ENCODE measurements at regions not wholly inside any gene's neighbourhood (a gene's known extent, or its start where the extent isn't known, plus 50 kb on each side); places are given as distances from the start of the nearest gene placed in this dataset.
"Not testable (repeated sequence)": the region's sequence is repeated elsewhere in the genome, so short reads cannot be mapped to it uniquely, and the experiment has no call there.

DNA sequence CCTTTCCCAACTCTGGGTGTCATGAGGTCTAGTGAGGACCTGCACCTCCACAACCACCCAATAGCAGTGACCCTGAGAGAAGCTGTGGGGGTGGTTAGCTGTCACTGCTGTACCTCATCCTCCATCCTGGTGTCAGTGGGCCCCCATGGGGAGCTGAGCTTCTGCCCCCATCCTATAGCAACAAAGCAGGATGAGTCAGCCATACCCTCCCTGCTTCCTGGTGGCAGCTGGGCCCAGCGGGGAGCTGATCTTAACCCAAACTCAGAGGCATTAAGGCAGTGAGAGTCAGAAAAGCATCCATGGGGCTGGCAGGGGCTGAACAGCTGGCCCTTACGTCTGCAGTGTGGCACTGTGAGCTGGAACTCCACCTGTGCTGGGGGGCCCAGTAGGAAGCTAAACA is 247.8 kb upstream of the HDAC4 start:
- DNase-seq, result no peak

DNA sequence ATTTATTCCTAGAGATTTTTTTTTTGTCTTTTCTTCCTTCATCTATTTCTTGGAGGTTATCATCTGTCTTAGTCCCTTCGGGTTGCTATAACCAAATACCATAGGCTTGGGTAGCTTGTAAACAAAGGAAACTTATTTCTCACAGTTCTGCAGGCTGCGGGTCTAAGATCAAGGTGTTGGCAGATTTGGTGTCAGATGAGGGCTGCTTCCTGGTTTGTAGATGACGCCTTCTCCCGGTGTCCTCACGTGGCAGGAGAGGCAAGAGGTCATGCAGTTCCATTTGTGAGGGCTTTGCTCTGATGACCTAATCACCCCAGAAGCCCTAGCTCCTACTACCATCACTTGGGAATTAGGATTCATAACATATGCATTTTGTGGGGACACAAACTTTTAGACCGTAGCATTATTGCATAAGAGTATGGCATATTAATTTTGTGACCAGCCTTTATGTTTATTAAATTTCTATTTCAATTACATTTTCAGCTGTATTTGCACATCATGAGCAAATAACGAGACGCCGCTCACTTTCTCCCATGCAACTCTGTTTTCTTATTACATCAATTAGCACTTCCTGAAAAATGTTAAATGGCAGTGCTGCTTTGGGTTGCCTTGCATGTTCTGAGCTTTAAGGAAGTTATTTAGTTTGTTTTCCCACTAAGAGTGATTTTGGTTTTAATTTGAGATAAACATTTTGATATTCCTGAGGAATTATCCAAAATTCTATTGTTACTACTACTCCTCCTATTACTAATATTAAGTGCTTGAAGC is 246.4 kb upstream of the HDAC4 start:
- no peak for DNase-seq

DNA sequence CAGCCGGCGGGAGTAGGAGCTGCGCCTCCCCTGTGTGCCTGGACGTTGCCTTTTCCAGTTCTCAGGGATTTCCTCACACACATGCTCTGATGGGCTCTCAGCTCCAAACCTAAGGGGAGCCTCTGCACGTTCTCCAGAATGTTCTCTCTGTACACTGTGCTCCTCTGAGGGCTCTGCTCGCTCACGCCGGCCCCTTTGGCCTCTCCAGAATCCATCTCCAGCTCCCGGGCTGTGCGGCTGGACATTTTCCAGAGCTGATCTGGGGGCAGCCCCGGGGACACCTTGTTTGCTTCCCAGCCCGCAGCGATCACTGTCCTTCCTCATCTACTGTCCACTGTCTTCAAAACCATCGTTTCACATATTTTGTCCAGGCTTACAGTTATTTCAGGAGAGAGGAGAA is 245.4 kb upstream of the HDAC4 start:
- no peak for DNase-seq

DNA sequence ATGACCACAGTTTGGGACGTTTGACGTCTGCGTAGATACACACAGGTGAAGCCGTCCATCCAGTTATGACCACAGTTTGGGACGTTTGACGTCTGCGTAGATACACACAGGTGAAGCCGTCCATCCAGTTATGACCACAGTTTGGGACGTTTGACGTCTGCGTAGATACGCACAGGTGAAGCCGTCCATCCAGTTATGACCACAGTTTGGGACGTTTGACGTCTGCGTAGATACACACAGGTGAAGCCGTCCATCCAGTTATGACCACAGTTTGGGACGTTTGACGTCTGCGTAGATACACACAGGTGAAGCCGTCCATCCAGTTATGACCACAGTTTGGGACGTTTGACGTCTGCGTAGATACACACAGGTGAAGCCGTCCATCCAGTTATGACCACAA is 243.8 kb upstream of the HDAC4 start:
- not testable (repeated sequence) for DNase-seq

DNA sequence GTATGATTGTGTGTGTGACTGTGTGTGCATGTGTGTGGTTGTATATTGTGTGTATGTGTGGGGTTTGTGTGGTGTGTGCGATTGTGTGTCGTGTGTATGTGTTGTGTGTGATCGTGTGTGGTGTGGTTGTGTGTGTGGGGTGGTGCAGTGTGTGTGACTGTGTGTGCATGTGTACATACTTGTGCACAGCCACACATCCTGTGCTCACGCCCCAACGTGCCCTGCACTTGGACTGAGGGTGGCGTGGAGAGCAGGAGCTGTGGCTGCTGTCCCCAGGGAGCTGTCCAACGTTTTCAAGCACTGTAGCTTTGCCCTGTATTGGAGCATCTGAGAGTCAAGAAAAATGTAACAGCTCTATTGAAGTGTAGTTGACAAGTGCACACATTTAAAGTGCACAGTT is 243.2 kb upstream of the HDAC4 start:
- no peak for DNase-seq

DNA sequence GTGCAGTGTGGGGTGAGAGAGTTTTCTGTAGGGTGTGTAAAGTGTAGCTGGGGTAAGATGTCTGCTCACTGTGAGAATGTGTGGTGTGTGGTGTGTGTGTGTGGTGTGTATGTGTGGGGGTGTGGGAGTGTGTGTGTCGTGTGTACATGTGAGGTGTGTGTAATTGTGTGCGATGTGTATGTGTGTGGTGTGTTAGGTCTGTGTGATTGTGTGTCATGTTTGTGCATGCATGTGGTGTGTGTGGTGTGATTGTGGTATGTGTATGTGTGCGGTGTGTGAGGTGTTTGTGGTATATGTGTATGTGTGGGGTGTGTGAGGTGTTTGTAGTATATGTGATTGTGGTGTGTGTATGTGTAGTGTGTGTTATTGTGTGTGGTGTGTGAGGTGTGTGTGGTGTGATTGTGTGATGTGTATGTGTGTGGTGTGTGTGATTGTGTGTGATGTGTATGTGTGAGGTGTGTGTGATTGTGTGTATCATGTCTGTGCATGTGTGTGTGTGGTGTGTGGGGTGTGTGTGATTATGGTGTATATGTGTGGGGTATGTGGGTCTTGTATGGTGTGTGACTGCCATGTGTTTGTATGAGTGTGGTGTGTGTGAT is 241.7 kb upstream of the HDAC4 start:
- DNase-seq, result no peak

DNA sequence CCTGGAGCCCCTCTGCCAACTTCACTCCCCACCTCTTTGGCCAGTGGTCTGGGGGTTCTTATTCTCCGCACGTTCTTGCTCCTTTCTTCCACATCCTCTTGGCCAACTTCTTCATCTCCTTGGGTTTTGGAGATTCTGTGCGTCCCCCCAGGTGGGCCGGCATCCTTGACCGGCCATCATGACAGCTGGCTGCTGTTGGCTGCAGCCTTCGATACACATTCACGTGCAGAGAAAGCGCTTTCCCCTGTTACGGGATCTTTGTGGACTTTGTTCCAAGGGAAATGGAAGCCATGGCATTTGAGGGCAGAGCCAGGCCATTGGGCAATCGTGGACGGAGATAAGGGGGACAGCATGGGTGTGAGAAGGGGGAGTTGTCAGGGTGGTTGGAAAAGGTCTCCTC is 241.1 kb upstream of the HDAC4 start:
- not testable (repeated sequence) for DNase-seq

DNA sequence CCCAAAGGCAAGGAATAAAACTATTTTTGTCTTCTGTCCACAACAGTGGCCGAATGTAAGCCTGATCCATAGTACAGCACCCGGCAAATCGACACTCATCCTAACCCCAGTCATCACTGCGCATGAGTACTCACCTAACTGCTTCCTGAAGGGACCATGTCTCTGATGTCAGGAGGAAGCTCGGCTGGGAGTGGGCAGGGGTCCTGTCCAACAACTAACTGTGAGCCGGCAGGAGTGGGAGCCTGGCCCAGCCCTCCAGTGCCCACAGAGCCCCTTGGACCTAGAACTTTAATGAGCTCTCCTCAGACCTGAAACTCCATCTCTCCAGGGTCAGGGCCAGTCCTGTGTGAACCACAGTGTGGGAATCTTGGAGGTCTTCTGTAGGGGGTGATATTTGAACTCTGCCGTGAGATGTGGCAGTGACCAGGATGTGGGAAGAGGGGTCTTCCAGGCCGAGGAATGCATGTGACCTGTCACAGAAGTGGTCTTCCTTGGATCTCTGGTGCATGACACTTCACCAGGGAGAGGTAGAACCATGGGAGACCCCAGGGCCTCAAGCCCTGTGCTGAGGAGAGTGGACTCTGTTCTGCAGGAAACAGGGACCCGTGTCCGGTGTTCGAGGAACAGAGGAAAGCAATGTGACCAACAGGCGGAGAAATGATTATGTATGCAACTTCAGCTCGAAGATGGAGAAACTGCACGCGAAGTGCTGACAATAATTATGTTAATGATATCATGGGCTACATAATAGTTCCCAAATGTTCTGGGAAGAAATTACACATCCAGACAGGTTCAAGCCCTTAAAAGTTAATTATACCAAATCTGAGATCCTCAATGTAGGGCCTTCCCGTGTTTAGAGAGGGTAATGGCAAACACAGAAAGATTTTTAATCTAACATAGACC is 240.1 kb upstream of the HDAC4 start:
- no peak for DNase-seq

DNA sequence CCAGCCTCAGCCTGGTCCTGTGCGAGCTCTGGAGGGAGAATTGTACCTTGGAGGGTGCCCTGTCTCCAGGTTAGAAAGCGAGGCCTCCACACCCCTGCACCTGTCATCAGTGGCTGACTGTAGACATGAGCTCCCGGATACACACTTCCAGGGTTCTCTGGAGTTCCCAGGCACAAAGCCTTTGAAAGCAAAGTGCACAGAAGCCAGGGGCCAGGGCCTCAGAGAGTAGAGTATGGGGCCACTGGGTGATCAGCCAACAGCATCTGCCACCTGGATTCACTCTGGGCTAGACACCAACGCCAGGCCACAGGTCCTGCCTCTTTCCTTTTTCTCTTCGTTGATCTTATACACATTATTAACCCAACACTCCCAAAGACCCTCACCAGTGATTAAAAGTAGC is 239.4 kb upstream of the HDAC4 start:
- no peak for DNase-seq

DNA sequence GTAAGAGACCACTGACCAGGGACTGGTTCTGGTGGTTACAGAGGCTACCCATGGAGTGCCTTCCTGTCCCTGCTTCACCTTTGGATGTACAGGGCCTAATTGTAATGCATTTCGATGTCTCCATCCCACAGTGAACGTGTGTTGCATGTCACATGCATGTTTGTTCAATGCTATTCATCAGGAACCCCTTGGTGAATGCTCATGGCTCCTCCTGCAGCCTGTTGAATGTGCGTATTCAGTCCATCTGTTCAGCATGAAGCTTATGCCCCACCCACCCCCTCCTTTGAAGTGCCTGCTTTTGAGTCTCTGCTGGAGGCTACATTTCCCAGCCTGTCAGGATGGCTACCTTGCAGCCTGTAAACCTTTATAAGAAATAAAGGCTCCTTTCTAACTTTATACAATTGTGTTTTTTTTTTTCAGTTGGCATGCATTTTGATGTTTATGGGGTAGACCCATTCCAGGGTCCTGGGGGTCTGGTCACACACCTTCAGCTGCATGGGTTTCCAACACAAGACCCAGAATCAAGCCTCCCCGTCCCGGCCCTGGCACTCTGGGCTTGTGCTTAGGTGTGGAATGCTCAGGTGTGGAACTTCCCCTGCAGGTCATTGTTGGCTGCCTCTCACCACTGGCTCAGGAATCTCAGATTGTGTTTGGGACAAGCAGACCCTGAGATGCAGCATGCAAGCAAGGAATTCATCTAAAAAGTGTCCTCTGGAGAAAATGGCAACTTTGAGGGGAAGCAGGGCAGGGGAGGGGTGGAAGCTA is 238.8 kb upstream of the HDAC4 start:
- no peak for DNase-seq

DNA sequence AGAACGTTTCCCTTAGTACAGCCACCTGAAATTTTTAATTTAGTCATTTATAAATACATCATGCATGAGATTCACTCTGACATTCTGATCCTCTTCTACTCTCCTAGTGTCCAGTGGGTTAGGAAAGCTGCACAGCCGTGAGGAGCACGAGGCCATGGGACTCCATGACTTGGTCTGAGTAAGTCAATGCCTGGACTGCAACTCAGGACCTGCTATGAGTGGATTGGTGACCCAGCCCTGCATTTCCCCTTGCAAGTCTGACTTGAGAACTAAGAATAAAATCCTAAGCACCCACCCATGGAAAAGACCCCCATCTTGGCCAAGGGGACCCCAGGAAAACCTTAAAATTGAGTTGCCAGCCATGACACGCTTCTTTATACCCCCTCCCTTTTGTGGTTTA is 237.6 kb upstream of the HDAC4 start:
- no peak for DNase-seq

DNA sequence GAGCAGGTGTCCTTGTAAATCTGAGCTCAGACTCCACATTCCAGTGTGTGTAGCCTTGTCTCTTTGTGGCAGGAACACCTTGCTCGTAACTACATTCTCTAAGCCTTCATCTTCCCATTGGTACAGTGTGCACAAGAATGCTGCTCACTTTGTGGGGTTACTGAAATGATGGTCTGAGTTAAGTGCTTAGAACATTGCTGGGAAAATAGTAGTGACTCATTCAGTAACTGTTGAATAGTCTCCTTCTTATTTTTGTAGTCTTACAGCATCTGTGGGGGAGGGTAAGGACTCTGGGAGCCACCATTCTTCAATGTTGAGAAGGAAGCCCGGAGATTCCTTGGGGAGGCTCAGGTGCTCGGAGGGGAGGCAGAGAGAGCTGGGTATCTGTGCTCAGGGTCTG is 236.0 kb upstream of the HDAC4 start:
- no peak for DNase-seq

DNA sequence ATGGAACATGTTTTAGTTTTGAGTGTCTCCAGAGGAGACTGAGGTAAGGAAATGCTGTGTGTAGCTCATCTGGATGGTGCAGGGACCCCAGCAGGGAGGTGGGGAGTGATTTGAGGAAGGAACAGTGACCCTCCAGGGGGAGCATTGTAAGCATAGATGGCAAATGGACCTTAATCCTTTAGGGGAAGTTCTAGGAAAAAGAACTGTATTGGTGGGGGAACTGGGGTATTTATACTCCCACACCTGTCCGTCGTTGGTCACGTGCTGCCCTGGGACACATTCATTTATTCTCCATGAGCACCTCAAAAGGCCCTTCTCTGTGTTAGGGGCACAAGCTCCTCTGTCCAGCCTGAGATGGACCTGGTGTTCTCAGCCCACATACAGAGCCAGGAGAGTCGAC is 233.9 kb upstream of the HDAC4 start:
- DNase-seq, result no peak

DNA sequence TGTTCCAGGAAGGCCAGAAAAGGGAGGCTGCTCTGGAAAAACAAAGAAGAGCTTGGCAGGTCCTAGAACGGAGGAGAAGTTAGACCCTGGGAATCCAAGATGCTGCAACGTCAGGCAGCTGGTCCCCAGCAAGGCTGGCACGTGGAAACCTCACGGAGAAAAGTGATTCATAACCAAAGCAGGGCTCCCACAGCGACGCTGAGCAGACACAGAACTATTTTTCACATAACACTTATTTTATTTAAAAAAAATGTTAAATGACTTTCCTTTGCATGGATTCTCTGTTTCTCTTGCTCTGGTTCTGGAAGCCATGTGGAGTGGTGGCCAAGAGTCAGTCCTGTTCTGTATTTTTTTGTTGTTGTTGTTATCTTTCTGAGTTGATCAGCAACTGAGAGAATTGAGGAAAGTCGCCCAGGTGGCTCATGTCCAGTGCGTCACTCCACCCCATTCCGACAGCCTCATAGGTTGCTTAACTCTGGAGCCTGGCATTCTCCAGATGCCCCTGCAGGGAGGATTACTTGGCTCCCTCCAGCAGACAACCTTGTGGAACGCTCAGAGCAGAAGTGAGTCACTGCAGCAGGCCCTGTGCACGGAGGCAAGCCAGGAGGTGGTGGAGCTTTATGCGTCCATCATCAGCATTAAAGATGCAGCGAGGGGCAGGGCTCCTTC is 229.9 kb upstream of the HDAC4 start:
- no peak for DNase-seq

DNA sequence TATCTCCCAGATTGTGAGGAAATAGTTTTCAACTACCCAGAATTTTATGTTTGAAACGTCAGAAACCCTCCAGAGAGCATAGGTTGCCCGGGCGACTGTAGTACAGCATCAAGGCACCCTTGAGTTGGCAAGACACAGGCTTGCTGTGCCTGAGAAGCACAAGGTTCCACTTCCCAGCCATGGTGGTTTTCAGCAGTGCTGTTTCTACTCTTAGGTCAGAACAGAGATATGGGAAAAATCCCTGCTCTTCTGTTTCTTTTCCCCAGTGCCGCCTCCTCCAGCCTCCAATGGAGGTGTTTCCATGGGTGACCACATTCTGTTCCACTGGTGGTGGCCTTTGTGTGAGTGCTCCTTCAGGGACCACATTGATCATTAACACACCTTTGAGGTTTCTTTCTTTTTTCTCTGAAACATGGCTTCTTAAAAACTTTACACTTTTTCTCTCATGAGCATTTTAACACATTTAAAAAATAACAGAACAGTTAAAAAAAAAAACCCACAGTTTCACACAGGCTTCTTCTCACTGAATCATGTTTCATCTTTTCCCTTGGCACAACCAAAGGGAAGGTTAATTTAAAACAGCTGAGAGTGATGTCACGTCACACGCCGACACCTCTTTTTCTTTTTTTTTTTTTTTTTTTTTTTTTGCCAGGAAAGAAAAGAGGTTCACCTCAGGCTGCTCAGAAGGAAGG is 229.3 kb upstream of the HDAC4 start:
- DNase-seq, result no peak

DNA sequence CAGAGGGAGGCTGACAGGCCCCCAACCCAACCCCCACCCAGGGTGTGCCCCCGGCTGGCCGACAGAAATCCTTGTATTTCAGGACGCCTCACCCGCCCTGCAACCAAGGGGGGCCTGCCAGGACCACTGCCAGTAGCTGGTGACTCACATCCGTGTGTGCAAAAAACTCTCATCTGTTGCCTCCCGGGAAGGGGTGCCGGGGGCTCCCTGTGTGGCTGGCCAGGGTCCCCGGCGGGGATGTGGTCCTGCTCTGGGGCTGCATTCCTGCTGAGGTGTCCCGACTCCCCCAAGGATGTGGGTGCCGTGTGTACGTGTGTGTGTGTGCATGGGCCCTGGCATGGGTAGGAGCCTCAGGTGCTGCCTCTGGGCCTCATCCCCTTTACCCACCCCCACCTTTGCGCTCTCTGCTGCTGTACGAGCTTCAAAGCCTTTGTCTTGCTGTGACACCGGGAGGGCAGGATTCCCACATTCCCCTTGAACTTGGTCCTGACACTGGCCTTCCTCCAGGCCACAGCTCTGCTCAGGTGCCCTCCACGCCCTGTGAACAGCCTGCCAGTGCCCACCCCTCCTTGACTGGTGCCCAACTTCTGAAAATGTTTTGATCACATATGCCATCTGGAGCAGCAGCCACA is 226.3 kb upstream of the HDAC4 start:
- DNase-seq, result no peak

DNA sequence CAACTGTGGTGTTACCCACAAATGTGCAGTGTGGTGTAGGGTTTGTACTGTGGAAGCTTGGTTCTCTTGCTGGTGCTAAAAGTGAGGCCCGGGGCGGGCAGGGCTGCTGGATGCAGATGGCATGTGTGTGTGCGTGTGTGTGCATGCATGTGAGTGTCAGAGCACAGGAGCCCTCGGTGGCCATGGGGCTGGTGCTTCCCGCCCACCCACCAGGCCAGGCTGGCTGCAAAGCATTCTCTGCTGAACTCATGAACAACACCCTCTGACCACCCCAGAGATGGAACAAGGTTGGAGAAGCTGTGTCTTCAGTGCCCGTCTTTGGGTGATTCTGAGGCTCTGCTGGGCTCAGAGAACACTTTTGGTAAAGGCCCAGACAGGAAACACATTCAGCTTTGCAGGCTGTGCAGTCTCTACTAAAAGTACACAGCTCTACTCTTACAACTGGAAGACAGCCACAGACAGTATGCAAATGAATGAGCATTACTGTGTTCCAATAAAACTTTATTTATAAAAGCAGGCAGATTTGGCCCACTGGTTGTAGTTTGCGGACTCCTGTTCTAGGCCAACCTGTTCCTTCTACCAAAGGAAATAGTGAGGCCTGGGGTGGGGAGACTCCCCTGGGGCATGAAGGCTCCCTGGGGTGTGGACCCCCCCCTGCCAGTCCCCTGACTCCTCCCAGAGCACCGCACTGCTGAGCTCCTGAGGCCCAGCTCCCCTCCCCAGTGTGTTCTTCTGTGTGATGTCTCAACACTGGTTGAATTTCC is 225.3 kb upstream of the HDAC4 start:
- DNase-seq, result no peak

DNA sequence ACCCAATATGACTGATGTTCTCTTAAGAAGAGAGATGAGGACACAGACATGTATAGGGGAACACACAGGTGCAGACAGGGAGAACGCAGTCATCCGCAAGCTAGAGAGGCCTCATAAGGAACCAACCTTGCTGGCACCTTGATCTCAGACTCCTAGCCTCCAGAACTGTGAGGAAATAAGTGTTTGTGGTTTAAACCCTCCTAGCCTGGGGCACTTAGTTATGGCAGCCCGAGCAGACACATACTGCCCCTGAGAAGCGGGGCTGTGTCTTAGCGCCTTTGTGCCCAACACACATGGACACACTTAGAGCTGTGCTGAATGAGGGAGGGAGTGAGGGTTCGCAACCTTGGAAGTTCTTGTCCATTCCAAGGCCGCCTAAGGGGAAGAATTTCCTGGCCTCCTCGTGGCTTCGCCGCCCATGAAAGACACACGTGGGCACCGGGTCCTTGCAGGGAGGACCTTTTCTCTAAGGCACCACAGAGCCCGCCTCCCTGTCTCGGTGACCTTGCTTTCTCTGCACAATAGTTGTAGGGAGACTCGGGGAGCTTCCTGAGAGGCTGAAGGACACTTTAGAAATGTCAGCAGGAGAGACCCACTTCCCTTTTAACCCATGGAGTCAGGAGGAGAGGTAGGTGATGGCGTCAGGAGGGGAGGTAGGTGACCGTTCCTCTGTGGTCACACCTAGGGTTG is 224.5 kb upstream of the HDAC4 start:
- no peak for DNase-seq

DNA sequence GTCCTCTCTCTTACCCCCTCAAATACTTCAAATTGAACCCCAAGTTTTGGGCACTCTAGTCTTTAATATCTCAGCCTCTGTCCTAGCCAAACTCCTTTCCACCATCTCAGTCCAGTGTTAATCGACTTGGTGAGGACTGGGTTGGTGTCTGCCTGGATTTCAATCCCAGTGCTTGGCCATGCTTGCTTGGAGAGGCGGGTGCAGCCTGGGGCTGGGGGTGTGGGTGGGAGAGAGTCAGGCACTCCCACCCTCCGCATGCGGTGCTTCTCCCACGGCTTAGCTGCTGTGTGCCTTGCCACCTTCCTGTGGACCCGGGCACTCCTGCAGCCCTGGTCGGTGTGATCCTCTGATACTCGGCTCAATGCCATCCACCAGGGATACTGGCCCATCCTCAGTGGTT is 220.8 kb upstream of the HDAC4 start:
- no peak for DNase-seq

DNA sequence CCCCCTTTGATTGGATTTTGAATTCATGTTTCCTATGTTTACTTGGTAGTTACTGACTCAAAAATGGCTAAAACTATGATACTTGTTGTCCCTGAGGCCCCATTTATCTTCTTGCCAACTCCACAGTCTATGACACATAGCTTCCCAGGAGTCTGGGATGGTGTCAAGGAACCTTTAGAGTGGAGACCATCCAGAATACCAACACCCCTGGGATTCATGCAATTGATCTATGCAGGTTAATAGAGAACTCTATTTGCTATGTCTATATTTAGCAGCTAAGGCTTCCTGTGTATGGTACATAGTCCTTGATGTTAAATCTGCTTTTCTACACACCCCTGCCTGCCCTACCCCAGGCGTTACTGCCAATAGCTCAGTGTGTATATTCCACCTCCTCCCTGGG is 218.5 kb upstream of the HDAC4 start:
- DNase-seq, result no peak

Measured in right kidney (tissue), 1 donor.